A673 (cell line): ENCODE measurements at regions not wholly inside any gene's neighbourhood (a gene's known extent, or its start where the extent isn't known, plus 50 kb on each side); places are given as distances from the start of the nearest gene placed in this dataset.

Experiments used
- EZH2 ChIP-seq: fragments of 200-600 bp; sonication (generic); IDR thresholded peaks from 2 replicates; pipeline ENCODE4 v1.6.1; 2017; ENCODE audit warnings: borderline replicate concordance, low read depth, mild to moderate bottlenecking, mixed read lengths, antibody characterized with exemption, low read length; ENCODE audit not compliant: poor library complexity, severe bottlenecking
- TF ChIP-seq, protein P1 (sequence below): fragments of 300-800, 200-600 bp; sonication (generic); conservative IDR thresholded peaks from 2 replicates; pipeline ENCODE4 v1.5.1; 2017; ENCODE audit warnings: low read depth, mild to moderate bottlenecking, antibody characterized with exemption, low read length, moderate library complexity, mixed read lengths

DNA sequence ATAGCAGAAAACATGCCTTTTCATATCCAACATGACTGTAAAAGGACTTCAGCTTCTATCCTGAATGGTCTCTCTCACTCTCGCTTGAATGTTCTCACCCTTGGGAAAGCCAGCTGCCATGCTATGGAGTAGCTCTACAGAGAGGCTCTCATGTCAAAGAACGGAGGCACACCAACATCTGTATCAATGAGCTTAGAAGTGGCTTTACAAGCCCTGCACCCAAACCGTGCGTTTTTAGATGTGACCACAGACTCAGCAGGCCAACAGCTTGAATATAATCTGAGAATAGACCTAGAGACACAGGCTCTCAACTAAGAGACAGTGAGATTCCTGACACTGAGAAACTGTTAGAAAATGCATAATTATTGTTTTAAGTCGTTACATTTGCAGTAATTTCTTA, 1231.6 kb upstream of the CDH9 start:
- TF ChIP-seq, protein P1, sequence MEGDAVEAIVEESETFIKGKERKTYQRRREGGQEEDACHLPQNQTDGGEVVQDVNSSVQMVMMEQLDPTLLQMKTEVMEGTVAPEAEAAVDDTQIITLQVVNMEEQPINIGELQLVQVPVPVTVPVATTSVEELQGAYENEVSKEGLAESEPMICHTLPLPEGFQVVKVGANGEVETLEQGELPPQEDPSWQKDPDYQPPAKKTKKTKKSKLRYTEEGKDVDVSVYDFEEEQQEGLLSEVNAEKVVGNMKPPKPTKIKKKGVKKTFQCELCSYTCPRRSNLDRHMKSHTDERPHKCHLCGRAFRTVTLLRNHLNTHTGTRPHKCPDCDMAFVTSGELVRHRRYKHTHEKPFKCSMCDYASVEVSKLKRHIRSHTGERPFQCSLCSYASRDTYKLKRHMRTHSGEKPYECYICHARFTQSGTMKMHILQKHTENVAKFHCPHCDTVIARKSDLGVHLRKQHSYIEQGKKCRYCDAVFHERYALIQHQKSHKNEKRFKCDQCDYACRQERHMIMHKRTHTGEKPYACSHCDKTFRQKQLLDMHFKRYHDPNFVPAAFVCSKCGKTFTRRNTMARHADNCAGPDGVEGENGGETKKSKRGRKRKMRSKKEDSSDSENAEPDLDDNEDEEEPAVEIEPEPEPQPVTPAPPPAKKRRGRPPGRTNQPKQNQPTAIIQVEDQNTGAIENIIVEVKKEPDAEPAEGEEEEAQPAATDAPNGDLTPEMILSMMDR, result no peak
- no peak for TF ChIP-seq EZH2
